SK-N-SH (cell line): ENCODE measurements at regions not wholly inside any gene's neighbourhood (a gene's known extent, or its start where the extent isn't known, plus 50 kb on each side); places are given as distances from the start of the nearest gene placed in this dataset.

Source experiments
- CTCF ChIP-seq: fragments of 200-600 bp; sonication (generic); IDR thresholded peaks from 2 replicates; pipeline ENCODE4 v1.6.1; 2017; ENCODE audit warnings: antibody characterized with exemption, mild to moderate bottlenecking, moderate library complexity
- EZH2phosphoT487 ChIP-seq: fragments of 200-600 bp; sonication (generic); IDR thresholded peaks from 2 replicates; pipeline ENCODE4 v1.6.1; 2017; ENCODE audit warnings: low read depth, mixed run types, mild to moderate bottlenecking, antibody characterized with exemption, moderate library complexity, borderline replicate concordance
- POLR2AphosphoS5 ChIP-seq: IDR thresholded peaks from 2 replicates; pipeline ENCODE4 v1.6.1; 2012; ENCODE audit warnings: low read depth, low read length
- REST ChIP-seq: IDR thresholded peaks from 2 replicates; pipeline ENCODE4 v1.6.1; 2012; ENCODE audit warnings: mild to moderate bottlenecking, low read depth, low read length, moderate library complexity

GRCh38 chr16:86899151-86899550 lies 320.8 kb downstream of the FOXL1 start:
- TF ChIP-seq REST (no peak), CTCF (no peak), POLR2AphosphoS5 (no peak), EZH2phosphoT487 (no peak)
